CD4-positive, alpha-beta T cell treated with Interleukin-2 at 100 ng/mL for 4 hours (primary cell): ENCODE measurements at regions not wholly inside any gene's neighbourhood (a gene's known extent, or its start where the extent isn't known, plus 50 kb on each side); places are given as distances from the start of the nearest gene placed in this dataset.
"Not testable (repeated sequence)": the region's sequence is repeated elsewhere in the genome, so short reads cannot be mapped to it uniquely, and the experiment has no call there.

ENCODE experiments used
- DNase-seq: peaks from one replicate; pipeline ENCODE4 v3.0.0-alpha.2; 2020; ENCODE audit warnings: low spot score

- not testable (repeated sequence) for DNase-seq
These were observed 94.8 kb upstream of the BNIP2 start for GRCh38 chr15:59783774-59784520.

- no peak for DNase-seq
These were observed 90.0 kb upstream of the BNIP2 start for GRCh38 chr15:59779110-59779509.

GRCh38 chr15:59764775-59765174 lies 75.7 kb upstream of the BNIP2 start:
- DNase-seq, result no peak

GRCh38 chr15:59762558-59762957 lies 73.4 kb upstream of the BNIP2 start:
- DNase-seq, result no peak

- DNase-seq, result not testable (repeated sequence)
These were observed 71.1 kb upstream of the BNIP2 start for GRCh38 chr15:59760256-59760655.

- peak; percentile 62 for DNase-seq
These were observed 62.7 kb upstream of the BNIP2 start for GRCh38 chr15:59751552-59752413.

- DNase-seq, result no peak
These were observed 57.7 kb upstream of the BNIP2 start for GRCh38 chr15:59746777-59747176.

- DNase-seq, result no peak
These were observed 52.3 kb upstream of the BNIP2 start for GRCh38 chr15:59741274-59741906.

- DNase-seq, result no peak
These were observed 50.6 kb upstream of the BNIP2 start for GRCh38 chr15:59739557-59740186.
